ENCODE measurements at regions not wholly inside any gene's neighbourhood (a gene's known extent, or its start where the extent isn't known, plus 50 kb on each side); places are given as distances from the start of the nearest gene placed in this dataset.
"Not testable (repeated sequence)": the region's sequence is repeated elsewhere in the genome, so short reads cannot be mapped to it uniquely, and the experiment has no call there.

DNA sequence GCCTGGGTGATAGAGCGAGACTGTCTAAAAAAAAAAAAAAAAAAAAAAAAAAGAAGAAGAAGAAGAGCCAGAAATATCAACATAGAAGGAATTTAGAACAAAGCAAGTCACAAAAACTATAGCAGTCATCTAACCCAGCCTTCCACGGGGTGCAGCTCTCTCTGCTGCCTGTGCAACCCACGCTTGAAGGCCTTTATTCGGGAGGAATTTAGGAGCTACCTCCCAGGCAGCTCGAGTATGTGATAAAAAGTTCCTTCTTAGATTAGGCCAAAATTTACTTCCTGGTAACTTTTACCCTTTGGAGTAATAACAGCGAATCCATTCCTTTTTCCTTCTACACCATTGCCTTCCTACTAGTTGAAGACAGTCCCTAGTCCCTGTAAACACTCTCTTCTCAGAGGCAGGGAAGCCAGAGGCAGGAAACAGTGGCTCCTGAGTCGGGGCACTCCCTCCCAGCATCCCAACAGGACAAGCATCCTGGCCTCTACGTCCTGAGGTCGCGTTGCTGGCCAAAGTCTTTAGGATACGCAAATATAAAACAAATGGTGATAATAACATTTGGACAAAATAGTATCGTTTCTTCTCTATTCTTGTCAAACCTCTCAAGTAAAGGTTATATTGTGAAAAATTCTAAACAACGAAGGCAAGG is 109.3 kb upstream of the KMT2C start:
- H3K27me3 ChIP-seq (replicated peaks; ENCODE audit: control insufficient read depth, insufficient read depth, low read length, poor library complexity, severe bottlenecking) = no peaks in the 10 kb centered on the region
- no peaks in the 10 kb centered on the region for H3K9me3 ChIP-seq (ENCODE audit: control insufficient read depth, low read length)
- no peak overlapping the region for H3K4me3 ChIP-seq (ENCODE audit: insufficient read depth, low read depth, low read length, poor library complexity, severe bottlenecking)
- no peak overlapping the region for H3K27ac ChIP-seq (ENCODE audit: insufficient read depth, low read length, poor library complexity, severe bottlenecking)
- H3K4me1 ChIP-seq (ENCODE audit: control insufficient read depth, insufficient read depth, low read length, poor library complexity, severe bottlenecking) = no peaks in the 10 kb centered on the region
- no peaks in the 10 kb centered on the region for H3K36me3 ChIP-seq (ENCODE audit: control insufficient read depth, insufficient read depth, low read length)
- DNase-seq = no peak

DNA sequence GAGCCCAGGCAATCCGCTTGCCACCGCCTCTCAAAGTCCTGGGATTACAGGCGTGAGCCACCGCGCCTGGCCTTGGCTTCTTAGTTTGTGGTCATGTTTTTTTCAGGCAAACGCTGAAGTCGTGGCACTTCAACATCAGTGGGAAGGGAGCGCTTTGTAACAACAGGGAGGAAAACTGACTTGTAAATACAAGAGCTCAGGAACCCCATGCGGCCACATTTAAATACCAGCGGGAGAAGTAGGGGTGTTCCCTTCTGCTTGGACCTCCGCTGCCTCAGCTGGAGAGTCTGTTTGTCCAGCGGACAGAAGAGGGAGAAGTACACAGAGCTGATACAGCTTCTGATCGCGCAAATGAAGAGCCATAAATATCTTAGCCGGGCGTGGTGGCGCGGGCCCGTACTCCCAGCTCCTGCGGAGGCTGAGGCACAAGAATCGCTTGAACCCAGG is 108.7 kb upstream of the KMT2C start:
- no peaks in the 10 kb centered on the region for H3K4me1 ChIP-seq (ENCODE audit: control insufficient read depth, insufficient read depth, low read length, poor library complexity, severe bottlenecking)
- H3K36me3 ChIP-seq (ENCODE audit: control insufficient read depth, insufficient read depth, low read length) = no peaks in the 10 kb centered on the region
- no peak for DNase-seq
- no peak overlapping the region for H3K27ac ChIP-seq (ENCODE audit: insufficient read depth, low read length, poor library complexity, severe bottlenecking)
- no peak overlapping the region for H3K4me3 ChIP-seq (ENCODE audit: insufficient read depth, low read depth, low read length, poor library complexity, severe bottlenecking)
- H3K9me3 ChIP-seq (ENCODE audit: control insufficient read depth, low read length) = no peaks in the 10 kb centered on the region
- no peaks in the 10 kb centered on the region for H3K27me3 ChIP-seq (replicated peaks; ENCODE audit: control insufficient read depth, insufficient read depth, low read length, poor library complexity, severe bottlenecking)

- no peak for DNase-seq
- Histone ChIP-seq H3K27ac (ENCODE audit: insufficient read depth, low read length, poor library complexity, severe bottlenecking) (no peak overlapping the region), H3K36me3 (ENCODE audit: control insufficient read depth, insufficient read depth, low read length) (no peaks in the 10 kb centered on the region), H3K4me3 (ENCODE audit: insufficient read depth, low read depth, low read length, poor library complexity, severe bottlenecking) (no peak overlapping the region), H3K9me3 (ENCODE audit: control insufficient read depth, low read length) (no peaks in the 10 kb centered on the region), H3K27me3 (replicated peaks; ENCODE audit: control insufficient read depth, insufficient read depth, low read length, poor library complexity, severe bottlenecking) (no peaks in the 10 kb centered on the region), H3K4me1 (ENCODE audit: control insufficient read depth, insufficient read depth, low read length, poor library complexity, severe bottlenecking) (no peaks in the 10 kb centered on the region)
Observed at GRCh38 chr7:152543799-152544198, 108.0 kb upstream of the KMT2C start.

DNA sequence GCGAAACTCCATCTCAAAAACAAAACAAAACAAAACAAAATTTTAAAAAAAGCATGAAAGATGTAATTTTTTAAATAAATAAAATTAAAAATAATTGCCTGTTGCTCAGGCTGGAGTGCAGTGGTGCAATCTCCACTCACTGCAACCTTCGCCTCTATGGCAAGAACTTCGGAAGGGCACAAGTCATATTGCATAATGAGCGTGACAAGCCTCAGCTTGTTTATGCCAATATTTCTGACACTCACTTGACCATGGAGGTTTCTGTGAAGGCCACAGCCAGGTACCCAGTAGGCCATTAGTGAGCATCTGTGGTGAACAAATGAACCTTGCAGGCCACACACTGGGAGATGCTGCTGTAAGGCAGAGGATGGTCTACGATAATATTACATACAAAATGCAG is 106.1 kb upstream of the KMT2C start:
- H3K27me3 ChIP-seq (replicated peaks; ENCODE audit: control insufficient read depth, insufficient read depth, low read length, poor library complexity, severe bottlenecking) = no peaks in the 10 kb centered on the region
- no peak overlapping the region for H3K4me3 ChIP-seq (ENCODE audit: insufficient read depth, low read depth, low read length, poor library complexity, severe bottlenecking)
- no peaks in the 10 kb centered on the region for H3K36me3 ChIP-seq (ENCODE audit: control insufficient read depth, insufficient read depth, low read length)
- DNase-seq = no peak
- no peaks in the 10 kb centered on the region for H3K4me1 ChIP-seq (ENCODE audit: control insufficient read depth, insufficient read depth, low read length, poor library complexity, severe bottlenecking)
- H3K27ac ChIP-seq (ENCODE audit: insufficient read depth, low read length, poor library complexity, severe bottlenecking) = no peak overlapping the region
- no peaks in the 10 kb centered on the region for H3K9me3 ChIP-seq (ENCODE audit: control insufficient read depth, low read length)

- H3K4me1 ChIP-seq (ENCODE audit: control insufficient read depth, insufficient read depth, low read length, poor library complexity, severe bottlenecking); H3K9me3 ChIP-seq (ENCODE audit: control insufficient read depth, low read length); H3K27ac ChIP-seq (ENCODE audit: insufficient read depth, low read length, poor library complexity, severe bottlenecking); H3K4me3 ChIP-seq (ENCODE audit: insufficient read depth, low read depth, low read length, poor library complexity, severe bottlenecking); H3K36me3 ChIP-seq (ENCODE audit: control insufficient read depth, insufficient read depth, low read length); H3K27me3 ChIP-seq (replicated peaks; ENCODE audit: control insufficient read depth, insufficient read depth, low read length, poor library complexity, severe bottlenecking); DNase-seq: not testable (repeated sequence)
Observed at GRCh38 chr7:152539190-152539495, 103.3 kb upstream of the KMT2C start.

DNA sequence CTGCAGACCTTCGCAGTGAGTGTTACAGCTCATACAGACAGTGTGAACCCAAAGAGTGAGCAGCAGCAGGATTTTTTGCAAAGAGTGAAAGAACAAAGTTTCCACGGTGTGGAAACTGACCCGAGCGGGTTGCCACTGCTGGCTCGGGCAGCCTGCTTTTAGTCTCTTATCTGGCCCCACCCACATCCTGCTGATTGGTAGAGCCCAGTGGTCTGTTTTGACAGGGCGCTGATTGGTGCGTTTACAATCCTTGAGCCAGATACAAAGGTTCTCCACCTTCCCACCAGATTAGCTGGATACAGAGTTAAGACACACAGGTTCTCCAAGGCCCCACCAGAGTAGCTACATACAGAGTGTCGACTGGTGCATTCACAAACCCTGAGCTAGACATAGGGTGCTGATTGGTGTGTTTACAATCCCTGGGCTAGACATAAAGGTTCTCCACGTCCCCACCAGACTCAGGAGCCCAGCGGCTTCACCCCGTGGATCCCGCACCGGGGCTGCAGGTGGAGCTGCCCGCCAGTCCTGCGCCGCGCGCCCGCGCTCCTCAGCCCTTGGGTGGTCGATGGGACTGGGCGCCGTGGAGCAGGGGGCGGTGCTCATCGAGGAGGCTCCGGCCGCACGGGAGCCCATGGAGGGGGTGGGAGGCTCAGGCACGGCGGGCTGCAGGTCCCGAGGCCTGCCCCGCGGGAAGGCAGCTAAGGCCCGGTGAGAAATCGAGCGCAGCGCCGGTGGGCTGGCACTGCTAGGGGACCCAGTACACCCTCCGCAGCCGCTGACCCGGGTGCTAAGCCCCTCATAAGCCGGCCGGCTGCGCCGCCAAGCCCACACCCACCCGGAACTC is 102.8 kb upstream of the KMT2C start:
- not testable (repeated sequence) for DNase-seq; H3K27me3 ChIP-seq (replicated peaks; ENCODE audit: control insufficient read depth, insufficient read depth, low read length, poor library complexity, severe bottlenecking); H3K4me1 ChIP-seq (ENCODE audit: control insufficient read depth, insufficient read depth, low read length, poor library complexity, severe bottlenecking); H3K4me3 ChIP-seq (ENCODE audit: insufficient read depth, low read depth, low read length, poor library complexity, severe bottlenecking); H3K36me3 ChIP-seq (ENCODE audit: control insufficient read depth, insufficient read depth, low read length); H3K27ac ChIP-seq (ENCODE audit: insufficient read depth, low read length, poor library complexity, severe bottlenecking); H3K9me3 ChIP-seq (ENCODE audit: control insufficient read depth, low read length)

- H3K27ac ChIP-seq (ENCODE audit: insufficient read depth, low read length, poor library complexity, severe bottlenecking) = no peak overlapping the region
- DNase-seq = no peak
- H3K36me3 ChIP-seq (ENCODE audit: control insufficient read depth, insufficient read depth, low read length) = no peaks in the 10 kb centered on the region
- no peaks in the 10 kb centered on the region for H3K27me3 ChIP-seq (replicated peaks; ENCODE audit: control insufficient read depth, insufficient read depth, low read length, poor library complexity, severe bottlenecking)
- no peaks in the 10 kb centered on the region for H3K4me1 ChIP-seq (ENCODE audit: control insufficient read depth, insufficient read depth, low read length, poor library complexity, severe bottlenecking)
- H3K4me3 ChIP-seq (ENCODE audit: insufficient read depth, low read depth, low read length, poor library complexity, severe bottlenecking) = no peak overlapping the region
- H3K9me3 ChIP-seq (ENCODE audit: control insufficient read depth, low read length) = no peaks in the 10 kb centered on the region
Observed at GRCh38 chr7:152537639-152538038, 101.8 kb upstream of the KMT2C start.

DNA sequence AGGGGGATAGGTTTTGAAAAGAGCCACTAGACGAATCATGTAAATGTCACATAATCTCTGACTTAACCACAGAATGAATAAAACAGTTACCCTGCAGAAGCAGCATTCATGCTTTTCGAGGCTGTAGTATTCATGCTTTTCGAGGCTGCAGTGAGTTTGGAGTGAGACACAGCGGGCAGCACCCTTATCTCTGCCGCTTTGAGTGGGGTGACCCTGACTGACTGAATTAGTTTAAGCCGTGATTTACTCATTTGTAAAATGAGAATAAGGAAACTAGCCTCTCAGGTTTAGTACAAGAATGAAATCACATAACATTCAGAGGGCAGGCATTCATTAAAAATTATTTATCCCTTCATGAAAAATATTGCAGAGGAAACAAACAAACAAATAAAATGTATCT is 92.8 kb upstream of the KMT2C start:
- Histone ChIP-seq H3K4me1 (ENCODE audit: control insufficient read depth, insufficient read depth, low read length, poor library complexity, severe bottlenecking) (no peaks in the 10 kb centered on the region), H3K27ac (ENCODE audit: insufficient read depth, low read length, poor library complexity, severe bottlenecking) (no peak overlapping the region), H3K27me3 (replicated peaks; ENCODE audit: control insufficient read depth, insufficient read depth, low read length, poor library complexity, severe bottlenecking) (no peaks in the 10 kb centered on the region), H3K9me3 (ENCODE audit: control insufficient read depth, low read length) (no peaks in the 10 kb centered on the region), H3K4me3 (ENCODE audit: insufficient read depth, low read depth, low read length, poor library complexity, severe bottlenecking) (no peak overlapping the region), H3K36me3 (ENCODE audit: control insufficient read depth, insufficient read depth, low read length) (no peaks in the 10 kb centered on the region)
- DNase-seq = no peak

- DNase-seq = no peak
- H3K4me3 ChIP-seq (ENCODE audit: insufficient read depth, low read depth, low read length, poor library complexity, severe bottlenecking) = no peak overlapping the region
- no peaks in the 10 kb centered on the region for H3K36me3 ChIP-seq (ENCODE audit: control insufficient read depth, insufficient read depth, low read length)
- H3K9me3 ChIP-seq (ENCODE audit: control insufficient read depth, low read length) = no peaks in the 10 kb centered on the region
- H3K4me1 ChIP-seq (ENCODE audit: control insufficient read depth, insufficient read depth, low read length, poor library complexity, severe bottlenecking) = no peaks in the 10 kb centered on the region
- no peak overlapping the region for H3K27ac ChIP-seq (ENCODE audit: insufficient read depth, low read length, poor library complexity, severe bottlenecking)
- H3K27me3 ChIP-seq (replicated peaks; ENCODE audit: control insufficient read depth, insufficient read depth, low read length, poor library complexity, severe bottlenecking) = no peaks in the 10 kb centered on the region
Observed at GRCh38 chr7:152527610-152528032, 91.8 kb upstream of the KMT2C start.

DNA sequence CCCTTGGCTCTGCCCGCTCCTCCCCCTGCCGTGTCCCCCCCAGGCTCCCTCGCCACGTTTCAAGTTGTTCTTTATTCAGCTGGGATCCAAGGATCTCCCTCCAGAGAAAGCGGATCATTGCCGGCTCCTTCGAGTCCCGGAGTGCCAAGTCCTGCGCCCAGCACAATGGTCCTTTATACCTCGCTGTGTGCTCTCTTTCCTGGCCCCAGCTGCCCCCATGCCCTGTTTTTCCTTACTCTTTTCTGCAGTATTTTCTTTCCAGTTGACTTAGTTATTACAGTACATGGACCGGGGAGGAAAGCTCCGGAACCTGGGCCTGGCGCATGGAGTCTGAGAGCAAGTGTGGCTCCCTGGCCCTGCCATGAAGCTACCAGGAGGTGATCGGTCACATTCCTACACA is 88.1 kb upstream of the KMT2C start:
- H3K9me3 ChIP-seq (ENCODE audit: control insufficient read depth, low read length) = no peaks in the 10 kb centered on the region
- no peaks in the 10 kb centered on the region for H3K27me3 ChIP-seq (replicated peaks; ENCODE audit: control insufficient read depth, insufficient read depth, low read length, poor library complexity, severe bottlenecking)
- no peaks in the 10 kb centered on the region for H3K36me3 ChIP-seq (ENCODE audit: control insufficient read depth, insufficient read depth, low read length)
- no peak overlapping the region for H3K27ac ChIP-seq (ENCODE audit: insufficient read depth, low read length, poor library complexity, severe bottlenecking)
- no peak overlapping the region for H3K4me3 ChIP-seq (ENCODE audit: insufficient read depth, low read depth, low read length, poor library complexity, severe bottlenecking)
- no peaks in the 10 kb centered on the region for H3K4me1 ChIP-seq (ENCODE audit: control insufficient read depth, insufficient read depth, low read length, poor library complexity, severe bottlenecking)
- no peak for DNase-seq
